K562 (cell line): ENCODE measurements at regions not wholly inside any gene's neighbourhood (a gene's known extent, or its start where the extent isn't known, plus 50 kb on each side); places are given as distances from the start of the nearest gene placed in this dataset.

Source experiments
- ATAC-seq: fragments of 200-7000 bp; cut with Tn5 transposase; 3 replicates; pipeline ENCODE4 v1.9.1; 2020; ENCODE audit warnings: moderate library complexity
- BruUV-seq: library from RNA; stranded (reverse); fragments of 400-500 nt; replicated peaks from 2 replicates; lab custom pipeline; 2021; lab: Mats Ljungman, UMichigan
- CTCF ChIA-PET: fragments of 300-600 bp; formaldehyde crosslinking; extraction: SDS; loops from one replicate; lab custom pipeline; 2021; ENCODE audit warnings: low intra/inter-chr PET ratio; lab: Yijun Ruan, JAX
- POLR2A ChIA-PET: fragments of 300-600, 350-650 bp; sonication (Branson Sonifier 250); formaldehyde crosslinking; extraction: SDS; loops from one replicate; lab custom pipeline; 2021; ENCODE audit warnings: antibody characterized with exemption, inconsistent platforms; lab: Yijun Ruan, JAX
- DNase-seq, 4 experiments: peaks; one replicate each; pipeline versions ENCODE4 v3.0.0 to v3.0.0-alpha.2; 2011 to 2018; ENCODE audit warnings: low spot score in 3 of 4, mixed read lengths in 3 of 4; ENCODE audit errors: extremely low read depth in 1 of 4
- FAIRE-seq: peaks from 2 replicates; lab custom pipeline; 2011; peaks lifted over from hg19 to GRCh38; lab: Jason Lieb, UNC
- H2AFZ ChIP-seq: 2 replicates; pipeline ENCODE4 v1.6.0; 2011; ENCODE audit warnings: low read depth, low read length, control low read depth, inconsistent platforms
- H3K27ac ChIP-seq: fragments of 200-600 bp; 3 replicates; pipeline ENCODE4 v1.8.0; 2011; ENCODE audit warnings: low read depth, mild to moderate bottlenecking, control low read depth, inconsistent platforms, low read length, moderate library complexity, mixed read lengths; ENCODE audit errors: extremely low read depth
- H3K27me3 ChIP-seq, 2 experiments: fragments of 300-600 bp in 1 of 2; 2 replicates in 1 of 2; 3 replicates in 1 of 2; pipeline versions ENCODE4 v1.6.0 to v1.8.0; 2011; ENCODE audit warnings: inconsistent platforms in 2 of 2, low read length in 2 of 2, mild to moderate bottlenecking in 1 of 2, mixed read lengths in 1 of 2, moderate library complexity in 1 of 2; ENCODE audit not compliant: control insufficient read depth in 2 of 2, insufficient read depth in 2 of 2
- H3K36me3 ChIP-seq: fragments of 300-600 bp; 3 replicates; pipeline ENCODE4 v1.8.0; 2011; ENCODE audit warnings: mild to moderate bottlenecking, low read length, inconsistent platforms; ENCODE audit not compliant: control insufficient read depth, insufficient read depth
- H3K4me1 ChIP-seq, 2 experiments: fragments of 200-600 bp in 1 of 2; replicated peaks in 1 of 2; 2 replicates in 1 of 2; 3 replicates in 1 of 2; pipeline versions ENCODE4 v1.5.1 to v1.8.0; 2011; ENCODE audit warnings: inconsistent platforms in 2 of 2, low read length in 2 of 2, mild to moderate bottlenecking in 1 of 2, mixed read lengths in 1 of 2, moderate library complexity in 1 of 2; ENCODE audit not compliant: control insufficient read depth in 2 of 2, insufficient read depth in 2 of 2
- H3K4me2 ChIP-seq: 2 replicates; pipeline ENCODE4 v1.6.1; 2011; ENCODE audit warnings: low read length, control low read depth, inconsistent platforms, mixed read lengths; ENCODE audit not compliant: insufficient read depth
- H3K4me3 ChIP-seq: fragments of 200-600 bp; sonication (generic), shearing (Covaris generic); 2 replicates; pipeline ENCODE4 v1.5.1; 2016; ENCODE audit warnings: control low read depth, inconsistent platforms
- H3K79me2 ChIP-seq: fragments of 200-600 bp; 3 replicates; pipeline ENCODE4 v1.8.0; 2011; ENCODE audit warnings: low read length, inconsistent platforms; ENCODE audit not compliant: control insufficient read depth, insufficient read depth
- H3K9ac ChIP-seq, 2 experiments: 2 replicates each; pipeline versions ENCODE4 v1.6.0 to v1.6.1; 2011; ENCODE audit warnings: low read depth in 2 of 2, low read length in 2 of 2, control low read depth in 1 of 2, inconsistent platforms in 1 of 2, mild to moderate bottlenecking in 1 of 2, mixed read lengths in 1 of 2; ENCODE audit not compliant: insufficient read depth in 1 of 2
- H3K9me1 ChIP-seq: one replicate; pipeline ENCODE4 v1.6.0; 2011; ENCODE audit warnings: inconsistent platforms, mild to moderate bottlenecking, low read length, moderate library complexity; ENCODE audit not compliant: control insufficient read depth, insufficient read depth
- H3K9me3 ChIP-seq: replicated peaks from 2 replicates; pipeline ENCODE4 v1.5.1; 2011; ENCODE audit warnings: low read depth, low read length, inconsistent platforms; ENCODE audit not compliant: control insufficient read depth, insufficient read depth
- H4K20me1 ChIP-seq: replicated peaks from 2 replicates; pipeline ENCODE4 v1.6.1; 2011; ENCODE audit warnings: low read length, inconsistent platforms, mixed read lengths; ENCODE audit not compliant: control insufficient read depth, insufficient read depth
- FIP1L1 ChIP-seq: fragments of 200-400 bp; formaldehyde crosslinking; IDR thresholded peaks from 2 replicates; pipeline ENCODE4 v1.6.1; 2018; ENCODE audit warnings: mild to moderate bottlenecking, low read depth, low read length; ENCODE audit not compliant: poor library complexity, severe bottlenecking
- GABPB2 ChIP-seq: fragments of 250-450 bp; sonication (Bioruptor Pico); conservative IDR thresholded peaks from 2 replicates; pipeline ENCODE4 v1.5.1; 2021; ENCODE audit warnings: mild to moderate bottlenecking
- HDAC1 ChIP-seq, 2 experiments: fragments of 450-650 bp; IDR thresholded peaks; 2 replicates each; pipeline ENCODE4 v1.6.1; 2016 to 2017; ENCODE audit warnings: inconsistent platforms in 1 of 2, mild to moderate bottlenecking in 1 of 2, moderate library complexity in 1 of 2
- RBM14 ChIP-seq: fragments of 200-400 bp; formaldehyde crosslinking; IDR thresholded peaks from 2 replicates; pipeline ENCODE4 v1.6.1; 2018; ENCODE audit warnings: low read depth, mild to moderate bottlenecking, low read length, moderate library complexity, borderline replicate concordance; ENCODE audit not compliant: insufficient read depth
- SIX5 ChIP-seq, 2 experiments: IDR thresholded peaks; 2 replicates each; pipeline ENCODE4 v1.6.1; 2011; ENCODE audit warnings: low read length in 2 of 2, borderline replicate concordance in 1 of 2, low read depth in 1 of 2, mild to moderate bottlenecking in 1 of 2, moderate library complexity in 1 of 2; ENCODE audit not compliant: insufficient read depth in 1 of 2
- TCF15 ChIP-seq: fragments of 250-450 bp; sonication (Bioruptor Pico); IDR thresholded peaks from 2 replicates; pipeline ENCODE4 v1.8.0; 2022; ENCODE audit warnings: moderate library complexity, mild to moderate bottlenecking, inconsistent platforms
- ZBTB33 ChIP-seq: sonication (generic); formaldehyde crosslinking; IDR thresholded peaks from 2 replicates; pipeline ENCODE4 v1.8.1; 2023; ENCODE audit warnings: mild to moderate bottlenecking, missing genetic modification reagents
- ZC3H11A ChIP-seq: IDR thresholded peaks from 2 replicates; pipeline ENCODE4 v1.6.1; 2012; ENCODE audit warnings: low read depth, low read length, improper control_type of control experiment
- ZNF146 ChIP-seq: IDR thresholded peaks from one replicate; pipeline ENCODE4 v1.6.1; 2018; ENCODE audit warnings: missing compliant biosample characterization; ENCODE audit not compliant: unreplicated experiment
- ZNF253 ChIP-seq: fragments of 250-450 bp; sonication (Bioruptor Pico); conservative IDR thresholded peaks from 2 replicates; pipeline ENCODE4 v1.6.1; 2021; ENCODE audit warnings: mild to moderate bottlenecking
- WGBS: fragments of 100-300 bp; shearing (Covaris generic); methylation state at CpG from one replicate; pipeline ENCODE4 v1.1.6; 2016; ENCODE audit warnings: low coverage, mixed read lengths; ENCODE audit not compliant: insufficient coverage; ENCODE audit errors: missing lambda C conversion rate; 5-methylcytosine and 5-hydroxymethylcytosine counted together
- in situ Hi-C: fragments of 300-500 bp; cut with MboI; formaldehyde crosslinking; loops from 4 replicates; pipeline ENCODE4 v1.15.0; 2018; ENCODE audit warnings: inconsistent platforms, mixed read lengths
- intact Hi-C: fragments of 100-400 bp; cut with micrococcal nuclease; formaldehyde crosslinking; loops from 2 replicates; pipeline ENCODE4 v1.14.2; 2022

GRCh38 chr18:71027531-71027930, 738.7 kb downstream of the SOCS6 start:
- no peak overlapping the region for H2AFZ ChIP-seq
- no peak for FAIRE-seq
- TF ChIP-seq TCF15 (no peak), HDAC1 (IDR thresholded peaks at IDR 0.05) (no peak), SIX5 (IDR thresholded peaks at IDR 0.05; ENCODE audit: borderline replicate concordance in 1 of 2, insufficient read depth in 1 of 2, low read depth in 1 of 2, low read length in 2 of 2) (no peak), ZNF146 (no peak), ZNF253 (CRISPR knock-in tag) (no peak), ZBTB33 (CRISPR knock-in tag) (no peak), FIP1L1 (no peak), GABPB2 (CRISPR knock-in tag) (no peak), ZC3H11A (no peak), RBM14 (no peak)
- TF ChIP-seq, all 486 proteins: peak for 0
- in situ Hi-C loops (no loop called here), intact Hi-C loops (no loop called here)
- no peak overlapping the region for H3K4me2 ChIP-seq
- CTCF ChIA-PET: no interaction called here
- H3K4me1 ChIP-seq: no peaks in the 10 kb centered on the region
- no peak overlapping the region for H3K27ac ChIP-seq
- no peaks in the 10 kb centered on the region for H3K9me1 ChIP-seq
- H3K9me3 ChIP-seq: no peaks in the 10 kb centered on the region
- no peaks in the 10 kb centered on the region for H4K20me1 ChIP-seq
- H3K79me2 ChIP-seq: no peaks in the 10 kb centered on the region
- no peak overlapping the region for H3K4me3 ChIP-seq
- no TSS peak for BruUV-seq
- 0% methylated on average over 2 of the region's 4 CpGs for WGBS
- H3K36me3 ChIP-seq: no peaks in the 10 kb centered on the region
- POLR2A ChIA-PET: no interaction called here
- DNase-seq (no peak), ATAC-seq (no peak)
- H3K27me3 ChIP-seq: no peaks in the 10 kb centered on the region
- no peak overlapping the region for H3K9ac ChIP-seq
